Activated T-cell treated with anti-CD3 and anti-CD28 coated beads, Interleukin-2, amount 50 U/mL, for 1 hour (primary cell): ENCODE measurements at regions not wholly inside any gene's neighbourhood (a gene's known extent, or its start where the extent isn't known, plus 50 kb on each side); places are given as distances from the start of the nearest gene placed in this dataset.

Source experiments
- DNase-seq: peaks from one replicate; pipeline ENCODE4 v3.0.0-alpha.2; 2020

- no peak for DNase-seq
These were observed 55.2 kb upstream of the KCNH8 start for GRCh38 chr3:19093084-19093483.

DNA sequence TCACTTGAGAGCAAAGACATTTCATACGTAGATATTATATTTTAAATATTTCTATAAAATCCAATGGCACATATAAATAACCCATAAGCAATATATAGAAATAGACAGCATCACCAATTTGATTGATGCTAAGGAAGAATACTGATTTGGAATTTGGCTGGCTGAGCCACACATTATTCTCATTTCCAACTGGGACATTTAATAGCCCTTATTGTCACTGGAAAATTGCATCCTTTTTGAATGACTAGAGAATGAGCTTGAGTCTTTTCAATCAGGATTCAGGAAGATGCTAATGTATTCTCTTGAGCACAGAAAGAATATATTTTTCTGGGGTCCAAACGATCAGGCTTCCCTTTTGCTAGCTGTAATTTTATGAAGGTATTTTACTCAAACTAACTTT lies 70.9 kb upstream of the KCNH8 start:
- no peak for DNase-seq

DNA sequence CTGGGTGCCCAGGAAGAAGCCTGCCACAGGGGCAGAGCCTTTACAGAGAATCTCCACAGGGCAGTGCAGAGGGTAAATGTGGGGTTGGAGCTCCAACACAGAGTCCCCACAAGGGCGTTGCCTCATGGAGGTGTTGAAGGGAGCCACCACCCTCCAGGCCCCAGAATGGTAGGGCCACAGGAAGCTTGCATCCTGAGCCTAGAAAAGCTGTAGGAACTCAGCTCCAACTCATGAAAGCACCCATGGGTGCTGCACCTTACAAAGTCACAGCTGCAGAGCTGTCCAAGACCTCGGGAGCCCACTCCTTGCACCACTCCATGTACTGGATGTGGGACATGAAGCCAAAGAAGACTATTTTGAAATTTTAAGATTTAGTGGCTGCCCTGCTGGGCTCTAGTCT lies 73.3 kb upstream of the KCNH8 start:
- no peak for DNase-seq

- DNase-seq, result no peak
These were observed 73.9 kb upstream of the KCNH8 start for GRCh38 chr3:19074257-19074900.

DNA sequence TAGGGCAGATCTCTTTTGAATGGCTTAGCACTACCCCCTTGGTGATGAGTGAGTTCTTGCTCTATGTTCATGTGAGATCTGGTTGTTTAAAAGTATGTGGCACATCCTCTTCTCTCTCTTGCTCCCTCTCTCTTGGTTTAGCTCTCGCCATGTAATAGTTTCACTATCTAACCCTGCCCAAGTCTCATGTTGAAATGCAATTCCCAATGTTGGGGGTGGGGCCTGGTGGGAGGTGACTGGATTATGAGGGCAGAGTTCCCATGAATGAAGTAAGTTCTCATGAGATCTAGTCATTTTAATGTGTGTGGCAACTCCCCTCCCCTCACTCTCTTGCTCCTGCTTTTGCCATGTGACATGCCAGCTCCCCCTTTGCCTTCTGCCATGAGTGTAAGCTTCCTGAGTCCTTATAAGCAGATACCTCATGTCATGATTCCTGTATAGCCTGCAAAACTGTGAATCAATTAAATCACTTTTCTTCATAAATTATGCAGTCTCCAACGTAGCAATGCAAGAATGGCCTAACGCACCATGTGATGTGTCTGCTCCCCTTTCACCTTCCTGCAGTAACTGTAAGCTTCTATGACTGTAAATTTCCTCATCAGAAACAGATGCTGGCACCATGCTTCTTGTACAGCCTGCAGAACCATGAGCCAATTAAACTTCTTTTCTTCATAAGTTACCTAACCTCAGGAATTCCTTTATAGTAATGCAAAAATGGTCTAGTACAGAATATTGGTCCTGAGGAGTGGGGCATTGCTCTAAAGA lies 74.8 kb upstream of the KCNH8 start:
- no peak for DNase-seq

- DNase-seq, result no peak
These were observed 78.0 kb upstream of the KCNH8 start for GRCh38 chr3:19070325-19070724.

GRCh38 chr3:19065027-19065426 lies 83.3 kb upstream of the KCNH8 start:
- no peak for DNase-seq

DNA sequence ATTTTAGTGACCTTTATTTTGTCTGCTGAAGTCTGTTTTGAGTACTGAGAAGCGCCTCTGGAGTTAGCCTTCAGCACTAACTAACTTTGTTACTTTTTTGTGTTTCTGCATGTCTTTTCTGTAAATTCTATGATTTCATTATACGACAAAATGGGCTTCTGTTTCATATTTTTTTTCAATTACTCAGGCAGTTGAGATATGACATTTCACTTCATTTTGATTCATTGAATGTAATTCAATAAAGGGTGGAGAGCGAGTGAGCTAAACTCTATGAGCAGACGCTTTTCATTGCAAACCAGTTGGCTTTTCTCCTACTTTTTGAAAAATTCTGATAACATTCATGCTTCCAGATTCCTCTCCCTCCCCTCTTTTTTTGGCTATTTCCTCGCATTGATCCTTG lies 84.4 kb upstream of the KCNH8 start:
- DNase-seq, result no peak

- DNase-seq, result no peak
These were observed 87.9 kb upstream of the KCNH8 start for GRCh38 chr3:19060404-19060803.

DNA sequence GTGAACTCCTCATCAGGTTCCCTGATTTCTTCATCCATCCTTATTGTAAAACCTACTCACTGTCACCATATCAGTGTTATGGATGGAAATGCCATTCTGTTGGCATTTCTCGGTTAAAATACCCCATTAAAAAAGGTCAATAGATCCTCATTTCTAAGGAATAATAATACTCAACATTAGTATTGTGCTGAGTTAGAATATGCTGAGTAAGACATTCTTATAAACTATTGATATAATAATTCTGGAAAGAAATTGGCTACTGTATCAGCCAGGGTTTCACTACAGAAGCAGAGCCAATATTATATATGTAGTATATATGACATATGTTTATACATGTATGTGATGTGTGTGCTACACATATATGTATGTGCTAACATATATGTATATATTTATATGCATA lies 95.4 kb upstream of the KCNH8 start:
- no peak for DNase-seq

- no peak for DNase-seq
These were observed 101.9 kb upstream of the KCNH8 start for GRCh38 chr3:19046440-19046839.

- no peak for DNase-seq
These were observed 117.8 kb upstream of the KCNH8 start for GRCh38 chr3:19030522-19030839.

DNA sequence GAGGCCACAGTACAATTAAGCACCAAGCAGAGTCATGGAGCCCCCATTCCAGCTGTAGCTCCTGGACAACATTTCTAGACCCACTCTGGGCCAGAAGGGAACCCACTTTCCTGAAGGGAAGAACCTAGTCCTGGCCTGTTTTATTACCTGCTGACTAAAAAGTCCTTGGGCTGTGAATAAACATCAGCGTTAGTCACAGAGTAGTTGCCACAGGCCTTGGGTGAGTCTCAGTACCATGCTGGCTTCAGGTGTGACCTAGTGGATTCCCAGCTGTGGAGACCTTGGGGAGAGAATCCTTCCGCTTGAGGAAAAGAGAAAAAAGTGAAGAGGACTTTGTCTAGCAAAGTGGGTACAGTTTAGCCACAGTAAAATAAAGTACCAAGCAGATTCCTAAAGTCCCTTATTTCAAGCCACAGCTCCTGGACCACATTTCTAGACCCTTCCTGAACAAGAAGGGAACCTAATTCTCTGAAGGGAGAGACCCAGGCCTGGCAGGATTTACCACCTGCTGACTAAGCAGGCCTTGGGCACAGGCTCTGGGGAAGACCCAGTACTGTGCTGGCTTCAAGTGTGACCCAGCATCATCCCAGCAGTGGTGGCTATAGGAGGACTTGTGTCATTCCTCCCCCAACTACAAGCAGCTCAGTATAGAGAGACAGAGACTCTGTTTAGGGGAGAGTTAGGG lies 118.3 kb upstream of the KCNH8 start:
- DNase-seq, result no peak

- no peak for DNase-seq
These were observed 122.9 kb upstream of the KCNH8 start for GRCh38 chr3:19025441-19025840.

- no peak for DNase-seq
These were observed 125.8 kb upstream of the KCNH8 start for GRCh38 chr3:19022546-19022945.

DNA sequence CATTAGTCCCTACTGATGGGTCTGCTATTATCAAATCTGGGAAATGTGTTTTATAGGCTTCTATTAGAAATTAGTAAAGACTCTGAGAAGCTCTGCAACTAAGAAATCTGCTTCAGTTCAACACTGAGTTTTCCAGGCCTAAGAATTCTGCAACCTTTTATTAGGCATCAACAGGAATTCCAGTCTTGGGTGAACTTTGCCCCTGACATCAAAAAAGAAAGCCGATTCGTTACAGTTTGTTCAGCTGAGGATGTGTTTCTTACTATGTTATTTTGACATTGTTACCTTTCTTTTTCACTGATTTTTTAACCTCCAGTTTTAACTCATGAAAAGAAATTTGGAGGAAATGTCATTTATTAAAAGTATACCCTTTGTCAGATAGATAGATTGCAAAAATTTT lies 131.5 kb upstream of the KCNH8 start:
- DNase-seq, result no peak

- DNase-seq, result no peak
These were observed 134.4 kb upstream of the KCNH8 start for GRCh38 chr3:19013879-19014278.

- DNase-seq, result no peak
These were observed 135.5 kb upstream of the KCNH8 start for GRCh38 chr3:19012846-19013245.

GRCh38 chr3:19002606-19003005 lies 145.7 kb upstream of the KCNH8 start:
- DNase-seq, result no peak

DNA sequence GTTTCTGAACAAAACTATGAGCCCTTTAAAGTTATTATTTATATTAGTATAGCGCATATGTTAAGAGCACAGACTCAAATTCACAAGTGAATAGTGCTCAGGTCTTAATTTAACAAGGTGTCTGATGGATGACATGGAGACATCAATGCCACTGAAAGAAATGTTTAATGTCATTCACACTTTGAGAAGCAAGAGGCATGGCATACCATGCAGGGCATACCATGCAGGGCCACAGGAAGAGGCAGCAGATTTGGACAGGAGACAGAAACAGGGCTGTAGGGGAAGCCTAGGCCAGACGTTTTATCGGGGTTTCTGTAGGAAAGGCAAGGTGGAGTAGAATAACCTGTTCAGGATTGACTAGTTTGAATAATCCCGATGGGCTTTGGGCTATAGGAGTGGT lies 150.2 kb upstream of the KCNH8 start:
- no peak for DNase-seq

- DNase-seq, result no peak
These were observed 155.6 kb upstream of the KCNH8 start for GRCh38 chr3:18992709-18993108.

DNA sequence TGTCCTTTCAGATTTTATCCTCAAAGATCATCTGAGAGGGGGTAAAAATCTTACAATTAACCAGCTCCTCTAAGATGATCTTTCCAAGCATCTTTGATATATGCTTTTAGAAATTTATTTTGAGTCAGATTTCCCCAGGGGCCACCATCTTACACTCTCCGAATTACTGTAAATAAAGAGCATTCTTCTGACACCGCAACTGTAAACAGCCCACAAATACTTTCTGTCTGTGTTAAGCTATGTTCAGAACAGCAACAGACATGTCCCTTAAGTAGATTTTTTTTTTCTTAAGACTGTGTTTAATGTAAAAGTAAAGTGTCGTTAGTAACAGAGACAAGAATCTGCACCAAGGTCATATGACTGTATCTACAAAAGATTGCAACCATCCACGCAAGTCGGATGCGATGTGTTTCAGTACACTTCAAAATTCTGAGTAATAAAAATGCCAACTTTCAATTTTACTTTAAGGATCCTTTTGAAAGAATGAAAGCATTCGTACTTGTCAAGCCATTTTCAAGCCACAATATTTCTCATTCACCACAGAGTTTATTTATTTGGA lies 159.0 kb upstream of the KCNH8 start:
- DNase-seq, result no peak

GRCh38 chr3:18988614-18989229 lies 159.6 kb upstream of the KCNH8 start:
- DNase-seq, result no peak
